ENCODE measurements at regions not wholly inside any gene's neighbourhood (a gene's known extent, or its start where the extent isn't known, plus 50 kb on each side); places are given as distances from the start of the nearest gene placed in this dataset.

DNA sequence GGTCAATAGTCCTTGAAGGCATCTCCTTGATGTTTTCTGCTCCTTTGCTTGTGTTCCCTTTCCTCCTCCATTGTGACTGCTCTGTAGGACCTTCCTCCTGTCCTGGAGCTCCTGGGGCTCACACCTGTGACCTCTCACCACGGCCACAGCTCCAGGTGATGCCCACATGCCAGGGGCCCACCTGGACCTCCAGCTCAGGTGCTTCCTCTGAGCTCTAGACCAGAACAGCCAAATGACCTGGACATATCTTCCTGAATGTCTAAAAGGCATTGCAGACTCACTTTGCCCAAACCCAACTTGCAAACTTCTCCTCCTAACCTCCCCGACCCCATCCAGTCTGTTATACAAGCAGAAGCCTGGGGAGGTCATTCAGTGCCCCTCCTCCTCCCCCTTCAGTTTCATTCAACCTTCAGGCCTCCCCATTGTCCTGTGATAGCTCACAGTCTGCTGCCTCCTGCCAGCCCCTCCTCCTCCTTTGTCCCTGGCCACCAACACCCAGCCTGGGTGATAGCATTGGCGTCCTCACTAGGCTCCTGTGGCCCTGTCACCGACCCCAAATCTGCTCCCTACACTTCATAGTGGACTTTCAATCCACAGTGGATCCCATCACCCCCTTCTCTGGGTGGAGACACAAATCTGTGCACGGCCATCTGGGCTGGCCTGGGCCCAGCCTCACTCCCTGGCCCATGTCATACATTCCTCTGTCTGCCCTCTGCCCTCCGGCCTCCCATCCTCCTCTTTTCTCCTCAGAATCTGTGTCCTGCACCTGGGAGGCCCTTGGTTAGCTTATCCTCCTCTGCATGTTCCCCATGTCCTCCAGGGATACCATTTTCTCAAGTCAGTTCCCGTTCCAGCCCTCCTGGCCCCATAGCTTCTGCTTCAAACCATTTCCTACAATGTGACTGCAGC lies 310.4 kb upstream of the HDAC4 start:
- ATAC-seq (ENCODE audit: low read depth) = no peak
- no peaks in the 10 kb centered on the region for H3K27me3 ChIP-seq (ENCODE audit: insufficient read depth, poor library complexity, severe bottlenecking)

DNA sequence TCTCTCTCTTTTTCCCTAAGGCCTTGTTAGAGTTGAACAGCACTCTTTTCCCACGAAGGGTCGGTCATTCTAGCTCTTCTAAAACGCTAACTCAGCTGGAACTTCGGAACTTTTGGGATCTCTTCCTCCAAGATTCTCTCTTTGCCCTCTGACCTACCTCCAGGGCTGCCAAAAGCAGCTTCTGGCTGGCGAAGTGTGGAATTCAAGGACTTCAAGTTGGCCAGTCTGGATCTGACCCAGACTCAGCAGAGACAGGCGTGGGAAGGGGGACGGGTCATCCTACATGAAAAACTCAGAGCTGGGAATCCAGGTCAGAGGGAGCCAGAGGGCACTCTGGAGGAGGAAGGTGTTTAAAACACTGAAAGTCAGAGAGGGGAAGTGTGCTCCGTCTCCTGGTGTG lies 305.5 kb upstream of the HDAC4 start:
- H3K9me3 ChIP-seq (ENCODE audit: severe bottlenecking) = no peaks in the 10 kb centered on the region
- no peaks in the 10 kb centered on the region for H3K27me3 ChIP-seq (ENCODE audit: insufficient read depth, poor library complexity, severe bottlenecking)
- H3K4me3 ChIP-seq (ENCODE audit: severe bottlenecking) = no peak overlapping the region
- DNase-seq (ENCODE audit: low spot score) (no peak), ATAC-seq (ENCODE audit: low read depth) (no peak)
- no peaks in the 10 kb centered on the region for H3K4me1 ChIP-seq (ENCODE audit: insufficient read depth, poor library complexity, severe bottlenecking)
- TF ChIP-seq, protein P1, sequence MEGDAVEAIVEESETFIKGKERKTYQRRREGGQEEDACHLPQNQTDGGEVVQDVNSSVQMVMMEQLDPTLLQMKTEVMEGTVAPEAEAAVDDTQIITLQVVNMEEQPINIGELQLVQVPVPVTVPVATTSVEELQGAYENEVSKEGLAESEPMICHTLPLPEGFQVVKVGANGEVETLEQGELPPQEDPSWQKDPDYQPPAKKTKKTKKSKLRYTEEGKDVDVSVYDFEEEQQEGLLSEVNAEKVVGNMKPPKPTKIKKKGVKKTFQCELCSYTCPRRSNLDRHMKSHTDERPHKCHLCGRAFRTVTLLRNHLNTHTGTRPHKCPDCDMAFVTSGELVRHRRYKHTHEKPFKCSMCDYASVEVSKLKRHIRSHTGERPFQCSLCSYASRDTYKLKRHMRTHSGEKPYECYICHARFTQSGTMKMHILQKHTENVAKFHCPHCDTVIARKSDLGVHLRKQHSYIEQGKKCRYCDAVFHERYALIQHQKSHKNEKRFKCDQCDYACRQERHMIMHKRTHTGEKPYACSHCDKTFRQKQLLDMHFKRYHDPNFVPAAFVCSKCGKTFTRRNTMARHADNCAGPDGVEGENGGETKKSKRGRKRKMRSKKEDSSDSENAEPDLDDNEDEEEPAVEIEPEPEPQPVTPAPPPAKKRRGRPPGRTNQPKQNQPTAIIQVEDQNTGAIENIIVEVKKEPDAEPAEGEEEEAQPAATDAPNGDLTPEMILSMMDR (IDR thresholded peaks at IDR 0.05; ENCODE audit: poor library complexity, severe bottlenecking) = no peak
- no peaks in the 10 kb centered on the region for H3K36me3 ChIP-seq (ENCODE audit: low read depth)
- H3K27ac ChIP-seq (ENCODE audit: poor library complexity, severe bottlenecking) = no peak overlapping the region

More for the DNA sequence above, 310.4 kb upstream of the HDAC4 start:
- Histone ChIP-seq H3K4me3 (ENCODE audit: severe bottlenecking) (no peak overlapping the region), H3K27ac (ENCODE audit: poor library complexity, severe bottlenecking) (no peak overlapping the region), H3K36me3 (ENCODE audit: low read depth) (no peaks in the 10 kb centered on the region), H3K4me1 (ENCODE audit: insufficient read depth, poor library complexity, severe bottlenecking) (no peaks in the 10 kb centered on the region), H3K9me3 (ENCODE audit: severe bottlenecking) (peaks cover 8% of the 10 kb centered on the region)
- TF ChIP-seq, protein P1 (IDR thresholded peaks at IDR 0.05; ENCODE audit: poor library complexity, severe bottlenecking) = no peak
- DNase-seq (ENCODE audit: low spot score) = no peak

DNA sequence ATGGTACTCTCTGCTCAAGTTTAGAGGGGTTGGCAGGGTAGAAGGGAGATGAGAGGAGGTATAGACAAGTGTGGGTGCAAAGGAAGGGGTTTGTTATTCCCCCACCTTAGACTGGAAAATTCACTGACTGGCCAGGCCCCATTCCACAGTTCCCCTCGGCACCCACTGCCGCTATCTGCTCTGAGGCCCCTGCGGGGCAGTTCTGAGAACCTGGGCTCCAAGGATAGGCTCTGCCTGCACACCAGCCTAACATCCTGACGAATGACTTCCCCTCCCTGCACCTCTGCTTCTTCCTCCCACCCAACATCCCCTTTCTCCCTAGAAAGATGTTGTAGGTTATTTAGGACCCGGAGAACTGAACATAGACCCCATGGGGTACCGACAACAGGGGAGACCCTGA lies 303.9 kb upstream of the HDAC4 start:
- no peaks in the 10 kb centered on the region for H3K4me1 ChIP-seq (ENCODE audit: insufficient read depth, poor library complexity, severe bottlenecking)
- TF ChIP-seq, protein P1 (IDR thresholded peaks at IDR 0.05; ENCODE audit: poor library complexity, severe bottlenecking) = no peak
- H3K36me3 ChIP-seq (ENCODE audit: low read depth) = no peaks in the 10 kb centered on the region
- no peak for DNase-seq (ENCODE audit: low spot score)
- H3K27ac ChIP-seq (ENCODE audit: poor library complexity, severe bottlenecking) = no peak overlapping the region
- no peak overlapping the region for H3K4me3 ChIP-seq (ENCODE audit: severe bottlenecking)
- H3K27me3 ChIP-seq (ENCODE audit: insufficient read depth, poor library complexity, severe bottlenecking) = peaks cover 5% of the 10 kb centered on the region
- no peak for ATAC-seq (ENCODE audit: low read depth)
- H3K9me3 ChIP-seq (ENCODE audit: severe bottlenecking) = no peaks in the 10 kb centered on the region

DNA sequence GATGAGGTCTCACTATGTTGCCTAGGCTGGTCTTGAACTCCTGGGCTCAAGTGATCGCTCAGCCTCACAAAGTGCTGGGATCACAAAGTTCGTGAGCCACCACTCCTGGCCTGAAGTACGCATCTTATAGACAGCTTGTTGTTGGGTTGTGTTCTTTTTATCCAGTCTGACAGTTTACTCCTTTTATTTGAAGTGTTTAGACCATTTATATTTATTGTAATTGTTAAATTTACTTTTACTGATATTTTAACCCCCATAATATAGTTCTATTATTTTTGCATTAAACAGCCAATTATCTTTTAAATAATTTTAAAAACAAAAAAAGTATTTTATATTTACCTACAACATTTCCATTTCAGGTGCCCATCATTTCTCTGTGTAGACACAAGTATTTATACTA lies 303.0 kb upstream of the HDAC4 start:
- H3K9me3 ChIP-seq (ENCODE audit: severe bottlenecking) = no peaks in the 10 kb centered on the region
- DNase-seq (ENCODE audit: low spot score) = no peak

More for the DNA sequence above, 303.0 kb upstream of the HDAC4 start:
- TF ChIP-seq, protein P1 (IDR thresholded peaks at IDR 0.05; ENCODE audit: poor library complexity, severe bottlenecking) = no peak
- ATAC-seq (ENCODE audit: low read depth) = no peak
- no peaks in the 10 kb centered on the region for H3K4me1 ChIP-seq (ENCODE audit: insufficient read depth, poor library complexity, severe bottlenecking)
- H3K36me3 ChIP-seq (ENCODE audit: low read depth) = no peaks in the 10 kb centered on the region
- no peak overlapping the region for H3K4me3 ChIP-seq (ENCODE audit: severe bottlenecking)
- no peak overlapping the region for H3K27ac ChIP-seq (ENCODE audit: poor library complexity, severe bottlenecking)
- H3K27me3 ChIP-seq (ENCODE audit: insufficient read depth, poor library complexity, severe bottlenecking) = peaks cover 5% of the 10 kb centered on the region
